ENCODE measurements at regions not wholly inside any gene's neighbourhood (a gene's known extent, or its start where the extent isn't known, plus 50 kb on each side); places are given as distances from the start of the nearest gene placed in this dataset.

DNA sequence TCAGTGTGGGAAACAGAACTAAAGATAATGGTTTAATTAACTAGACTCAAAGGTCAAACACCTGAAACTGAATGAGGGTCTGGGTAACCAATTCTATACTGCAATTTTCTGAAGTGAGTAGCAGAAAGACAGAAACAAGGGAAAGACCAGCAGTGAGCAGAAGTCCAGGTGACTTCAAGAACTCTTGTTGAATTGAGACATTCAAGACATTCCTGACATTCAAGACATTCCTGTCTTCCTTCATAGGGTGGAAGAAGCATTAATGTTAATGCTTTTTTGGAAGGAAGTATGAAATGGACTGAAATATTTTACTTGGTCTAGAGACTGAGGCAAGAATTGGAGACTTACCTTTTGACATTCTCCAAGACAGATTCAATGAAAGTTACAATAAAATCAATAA is 529.9 kb upstream of the MMS22L start:
- CTCF ChIA-PET = no interaction called here
- no peaks in the 10 kb centered on the region for H3K79me2 ChIP-seq (ENCODE audit: control insufficient read depth, insufficient read depth, low read length)
- no peak overlapping the region for H3K4me2 ChIP-seq (ENCODE audit: control insufficient read depth, insufficient read depth)
- POLR2A ChIA-PET = no interaction called here
- no peak overlapping the region for H2AFZ ChIP-seq (ENCODE audit: control insufficient read depth, low read depth, low read length)
- H3K4me1 ChIP-seq (ENCODE audit: control insufficient read depth, insufficient read depth, low read length) = no peaks in the 10 kb centered on the region
- H3K9ac ChIP-seq (ENCODE audit: control insufficient read depth, insufficient read depth, low read length) = no peak overlapping the region
- DNase-seq (ENCODE audit: low read depth, low spot score) (no peak), FAIRE-seq (no peak), ATAC-seq (no peak)
- SMC1A ChIA-PET (ENCODE audit: uncharacterized antibody, unreplicated experiment) = interaction anchor here (0.7 kb wide), 1 partner anchor 12 kb away, joined by 3 read pairs; no protein-coding TSS in a partner anchor
- intact Hi-C loops (cut with micrococcal nuclease; ENCODE audit: unreplicated experiment) = no loop called here
- H3K4me3 ChIP-seq = no peak overlapping the region
- TF ChIP-seq TBL1XR1 (IDR thresholded peaks at IDR 0.05; ENCODE audit: low read depth, low read length) (no peak), NFIC (IDR thresholded peaks at IDR 0.05; ENCODE audit: low read depth, low read length) (no peak), SPI1 (IDR thresholded peaks at IDR 0.05; ENCODE audit: borderline replicate concordance, insufficient read depth, low read depth, low read length) (no peak), MYB (IDR thresholded peaks at IDR 0.05; ENCODE audit: borderline replicate concordance, low read depth, low read length) (no peak), ZNF24 (IDR thresholded peaks at IDR 0.05) (no peak), YBX1 (IDR thresholded peaks at IDR 0.05) (no peak), POLR2AphosphoS5 (IDR thresholded peaks at IDR 0.05; ENCODE audit: low read length) (no peak), ASH2L (IDR thresholded peaks at IDR 0.05; ENCODE audit: borderline replicate concordance, low read depth) (no peak), TARDBP (IDR thresholded peaks at IDR 0.05; ENCODE audit: borderline replicate concordance) (no peak), IRF4 (IDR thresholded peaks at IDR 0.05; ENCODE audit: low read depth, low read length) (no peak), ESRRA (IDR thresholded peaks at IDR 0.05; ENCODE audit: low read length) (no peak), KDM1A (IDR thresholded peaks at IDR 0.05; ENCODE audit: borderline replicate concordance) (no peak)
- TF ChIP-seq, protein P1, sequence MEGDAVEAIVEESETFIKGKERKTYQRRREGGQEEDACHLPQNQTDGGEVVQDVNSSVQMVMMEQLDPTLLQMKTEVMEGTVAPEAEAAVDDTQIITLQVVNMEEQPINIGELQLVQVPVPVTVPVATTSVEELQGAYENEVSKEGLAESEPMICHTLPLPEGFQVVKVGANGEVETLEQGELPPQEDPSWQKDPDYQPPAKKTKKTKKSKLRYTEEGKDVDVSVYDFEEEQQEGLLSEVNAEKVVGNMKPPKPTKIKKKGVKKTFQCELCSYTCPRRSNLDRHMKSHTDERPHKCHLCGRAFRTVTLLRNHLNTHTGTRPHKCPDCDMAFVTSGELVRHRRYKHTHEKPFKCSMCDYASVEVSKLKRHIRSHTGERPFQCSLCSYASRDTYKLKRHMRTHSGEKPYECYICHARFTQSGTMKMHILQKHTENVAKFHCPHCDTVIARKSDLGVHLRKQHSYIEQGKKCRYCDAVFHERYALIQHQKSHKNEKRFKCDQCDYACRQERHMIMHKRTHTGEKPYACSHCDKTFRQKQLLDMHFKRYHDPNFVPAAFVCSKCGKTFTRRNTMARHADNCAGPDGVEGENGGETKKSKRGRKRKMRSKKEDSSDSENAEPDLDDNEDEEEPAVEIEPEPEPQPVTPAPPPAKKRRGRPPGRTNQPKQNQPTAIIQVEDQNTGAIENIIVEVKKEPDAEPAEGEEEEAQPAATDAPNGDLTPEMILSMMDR (IDR thresholded peaks at IDR 0.05 in 2 of 3, conservative IDR thresholded peaks at IDR 0.05 in 1 of 3; ENCODE audit: control insufficient read depth in 2 of 3, extremely low read depth in 1 of 3, insufficient read depth in 1 of 3, low read depth in 3 of 3, low read length in 3 of 3) = no peak
- TF ChIP-seq, protein P2, sequence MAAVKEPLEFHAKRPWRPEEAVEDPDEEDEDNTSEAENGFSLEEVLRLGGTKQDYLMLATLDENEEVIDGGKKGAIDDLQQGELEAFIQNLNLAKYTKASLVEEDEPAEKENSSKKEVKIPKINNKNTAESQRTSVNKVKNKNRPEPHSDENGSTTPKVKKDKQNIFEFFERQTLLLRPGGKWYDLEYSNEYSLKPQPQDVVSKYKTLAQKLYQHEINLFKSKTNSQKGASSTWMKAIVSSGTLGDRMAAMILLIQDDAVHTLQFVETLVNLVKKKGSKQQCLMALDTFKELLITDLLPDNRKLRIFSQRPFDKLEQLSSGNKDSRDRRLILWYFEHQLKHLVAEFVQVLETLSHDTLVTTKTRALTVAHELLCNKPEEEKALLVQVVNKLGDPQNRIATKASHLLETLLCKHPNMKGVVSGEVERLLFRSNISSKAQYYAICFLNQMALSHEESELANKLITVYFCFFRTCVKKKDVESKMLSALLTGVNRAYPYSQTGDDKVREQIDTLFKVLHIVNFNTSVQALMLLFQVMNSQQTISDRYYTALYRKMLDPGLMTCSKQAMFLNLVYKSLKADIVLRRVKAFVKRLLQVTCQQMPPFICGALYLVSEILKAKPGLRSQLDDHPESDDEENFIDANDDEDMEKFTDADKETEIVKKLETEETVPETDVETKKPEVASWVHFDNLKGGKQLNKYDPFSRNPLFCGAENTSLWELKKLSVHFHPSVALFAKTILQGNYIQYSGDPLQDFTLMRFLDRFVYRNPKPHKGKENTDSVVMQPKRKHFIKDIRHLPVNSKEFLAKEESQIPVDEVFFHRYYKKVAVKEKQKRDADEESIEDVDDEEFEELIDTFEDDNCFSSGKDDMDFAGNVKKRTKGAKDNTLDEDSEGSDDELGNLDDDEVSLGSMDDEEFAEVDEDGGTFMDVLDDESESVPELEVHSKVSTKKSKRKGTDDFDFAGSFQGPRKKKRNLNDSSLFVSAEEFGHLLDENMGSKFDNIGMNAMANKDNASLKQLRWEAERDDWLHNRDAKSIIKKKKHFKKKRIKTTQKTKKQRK (IDR thresholded peaks at IDR 0.05; ENCODE audit: low read depth, low read length) = no peak
- TF ChIP-seq, protein P3, sequence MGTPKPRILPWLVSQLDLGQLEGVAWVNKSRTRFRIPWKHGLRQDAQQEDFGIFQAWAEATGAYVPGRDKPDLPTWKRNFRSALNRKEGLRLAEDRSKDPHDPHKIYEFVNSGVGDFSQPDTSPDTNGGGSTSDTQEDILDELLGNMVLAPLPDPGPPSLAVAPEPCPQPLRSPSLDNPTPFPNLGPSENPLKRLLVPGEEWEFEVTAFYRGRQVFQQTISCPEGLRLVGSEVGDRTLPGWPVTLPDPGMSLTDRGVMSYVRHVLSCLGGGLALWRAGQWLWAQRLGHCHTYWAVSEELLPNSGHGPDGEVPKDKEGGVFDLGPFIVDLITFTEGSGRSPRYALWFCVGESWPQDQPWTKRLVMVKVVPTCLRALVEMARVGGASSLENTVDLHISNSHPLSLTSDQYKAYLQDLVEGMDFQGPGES (IDR thresholded peaks at IDR 0.05) = no peak
- no peak overlapping the region for H3K27ac ChIP-seq (ENCODE audit: control insufficient read depth, insufficient read depth)
- in situ Hi-C loops (cut with MboI) = no loop called here
- H3K9me3 ChIP-seq (replicated peaks; ENCODE audit: control insufficient read depth, insufficient read depth, low read length) = no peaks in the 10 kb centered on the region
- H4K20me1 ChIP-seq (ENCODE audit: control insufficient read depth, insufficient read depth) = no peaks in the 10 kb centered on the region
- RAD21 ChIA-PET (ENCODE audit: unreplicated experiment) = no interaction called here
- no TSS peak for BruUV-seq (replicated peaks)
- H3K27me3 ChIP-seq (replicated peaks in 1 of 2; ENCODE audit: control insufficient read depth in 2 of 2, insufficient read depth in 2 of 2, low read length in 1 of 2) = no peaks in the 10 kb centered on the region
- no peaks in the 10 kb centered on the region for H3K36me3 ChIP-seq (ENCODE audit: control insufficient read depth in 2 of 2, insufficient read depth in 2 of 2, low read length in 1 of 2)

Data from GM12878 (cell line).